Head of caudate nucleus (tissue), 42 donors: ENCODE measurements at regions not wholly inside any gene's neighbourhood (a gene's known extent, or its start where the extent isn't known, plus 50 kb on each side); places are given as distances from the start of the nearest gene placed in this dataset.
"Not testable (repeated sequence)": the region's sequence is repeated elsewhere in the genome, so short reads cannot be mapped to it uniquely, and the experiment has no call there.

ENCODE experiments used
- DNase-seq, 42 donors: peaks; one replicate each; pipeline versions ENCODE4 v3.0.0 to v3.0.0-alpha.2; 2020 to 2021; ENCODE audit warnings: mixed read lengths in 7 of 42
- intact Hi-C: fragments of 100-400 bp; cut with DNase I; formaldehyde crosslinking; loops from one replicate; pipeline ENCODE4 v1.15.0; 2022

GRCh38 chr13:59416561-59416960, 747.2 kb downstream of the DIAPH3 start:
- intact Hi-C loops = no loop called here
- no peak for DNase-seq

GRCh38 chr13:59422646-59423045, 741.1 kb downstream of the DIAPH3 start:
- no peak for DNase-seq
- intact Hi-C loops = no loop called here

GRCh38 chr13:59423708-59424340, 739.9 kb downstream of the DIAPH3 start:
- intact Hi-C loops = no loop called here
- no peak for DNase-seq

GRCh38 chr13:59424661-59425060, 739.1 kb downstream of the DIAPH3 start:
- no peak for DNase-seq
- intact Hi-C loops = no loop called here

- no peak for DNase-seq
- intact Hi-C loops = no loop called here
Measured at GRCh38 chr13:59425211-59425741, 738.5 kb downstream of the DIAPH3 start.

- no peak for DNase-seq
- intact Hi-C loops = no loop called here
Measured at GRCh38 chr13:59435024-59435423, 728.7 kb downstream of the DIAPH3 start.

GRCh38 chr13:59437544-59438301, 726.0 kb downstream of the DIAPH3 start:
- no peak for DNase-seq

GRCh38 chr13:59439776-59440428, 723.8 kb downstream of the DIAPH3 start:
- intact Hi-C loops = no loop called here
- DNase-seq = no peak

More at GRCh38 chr13:59437544-59438301, 726.0 kb downstream of the DIAPH3 start:
- intact Hi-C loops = no loop called here

- intact Hi-C loops, DNase-seq: not testable (repeated sequence)
Measured at GRCh38 chr13:59441068-59441467, 722.7 kb downstream of the DIAPH3 start.

- no peak for DNase-seq
- intact Hi-C loops = no loop called here
Measured at GRCh38 chr13:59441596-59442280, 722.0 kb downstream of the DIAPH3 start.

- intact Hi-C loops = no loop called here
- DNase-seq = no peak
Measured at GRCh38 chr13:59442461-59442860, 721.3 kb downstream of the DIAPH3 start.

GRCh38 chr13:59442944-59443486, 720.7 kb downstream of the DIAPH3 start:
- no peak for DNase-seq
- intact Hi-C loops = no loop called here

GRCh38 chr13:59444210-59444857, 719.4 kb downstream of the DIAPH3 start:
- intact Hi-C loops = no loop called here
- no peak for DNase-seq

- DNase-seq = no peak
- intact Hi-C loops = no loop called here
Measured at GRCh38 chr13:59445812-59446211, 717.9 kb downstream of the DIAPH3 start.

- intact Hi-C loops = no loop called here
- DNase-seq = no peak
Measured at GRCh38 chr13:59446391-59446790, 717.3 kb downstream of the DIAPH3 start.

GRCh38 chr13:59447031-59447430, 716.7 kb downstream of the DIAPH3 start:
- intact Hi-C loops = no loop called here
- no peak for DNase-seq

GRCh38 chr13:59447846-59448620, 715.7 kb downstream of the DIAPH3 start:
- intact Hi-C loops = no loop called here
- no peak for DNase-seq

- intact Hi-C loops = no loop called here
- DNase-seq = no peak
Measured at GRCh38 chr13:59449750-59450149, 714.0 kb downstream of the DIAPH3 start.
